ENCODE measurements at regions not wholly inside any gene's neighbourhood (a gene's known extent, or its start where the extent isn't known, plus 50 kb on each side); places are given as distances from the start of the nearest gene placed in this dataset.
"Not testable (repeated sequence)": the region's sequence is repeated elsewhere in the genome, so short reads cannot be mapped to it uniquely, and the experiment has no call there.

GRCh38 chr14:50020799-50021198, 95.6 kb downstream of the VCPKMT start:
- DNase-seq: no peak

- DNase-seq: no peak
These were observed 94.9 kb downstream of the VCPKMT start for GRCh38 chr14:50021261-50022031.

GRCh38 chr14:50022661-50023060, 93.7 kb downstream of the VCPKMT start:
- no peak for DNase-seq

DNA sequence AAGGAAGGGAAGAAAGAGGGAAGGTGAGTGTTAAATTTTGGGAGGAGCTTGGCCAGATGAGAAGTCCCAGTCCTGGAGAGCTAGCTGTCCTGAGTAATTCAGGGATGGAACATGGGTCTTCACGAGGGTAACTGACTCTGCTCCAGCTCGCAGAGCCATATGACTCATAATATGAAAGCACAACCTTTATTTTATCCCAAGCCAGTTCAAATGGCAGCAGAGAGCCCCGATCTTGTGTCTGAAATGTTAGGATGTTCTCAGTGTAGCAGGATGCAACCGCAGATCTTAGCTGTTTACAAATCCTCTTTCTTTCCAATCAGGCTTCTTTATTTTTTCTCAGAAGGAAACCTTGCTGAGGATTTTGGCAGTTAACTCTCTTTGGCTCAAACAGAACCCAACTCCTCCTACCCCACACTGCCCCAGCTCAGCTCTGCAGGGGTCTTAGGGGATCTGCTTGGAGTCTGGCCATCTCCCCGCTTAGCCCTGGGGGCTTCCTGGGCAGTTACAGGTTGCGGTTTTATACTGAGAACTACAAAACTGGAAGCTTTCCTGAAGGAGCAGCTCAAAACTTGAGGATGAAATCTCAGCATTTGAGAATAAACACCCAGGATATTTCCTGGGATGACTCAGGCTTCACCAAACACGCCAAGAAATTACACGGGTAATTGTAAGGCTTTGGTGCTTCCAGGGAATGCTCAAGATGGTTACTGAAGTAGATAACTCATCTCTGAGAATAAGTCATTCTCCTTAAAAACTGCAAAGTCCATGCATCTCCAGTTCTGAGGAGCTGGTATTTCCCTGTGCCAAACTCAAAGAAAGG, 92.5 kb downstream of the VCPKMT start:
- no peak for DNase-seq

GRCh38 chr14:50025073-50025472, 91.3 kb downstream of the VCPKMT start:
- no peak for DNase-seq

- DNase-seq: peak; percentile 53
These were observed 90.6 kb downstream of the VCPKMT start for GRCh38 chr14:50025776-50026175.

- no peak for DNase-seq
These were observed 90.0 kb downstream of the VCPKMT start for GRCh38 chr14:50026396-50026795.

- no peak for DNase-seq
These were observed 88.6 kb downstream of the VCPKMT start for GRCh38 chr14:50027816-50028215.

DNA sequence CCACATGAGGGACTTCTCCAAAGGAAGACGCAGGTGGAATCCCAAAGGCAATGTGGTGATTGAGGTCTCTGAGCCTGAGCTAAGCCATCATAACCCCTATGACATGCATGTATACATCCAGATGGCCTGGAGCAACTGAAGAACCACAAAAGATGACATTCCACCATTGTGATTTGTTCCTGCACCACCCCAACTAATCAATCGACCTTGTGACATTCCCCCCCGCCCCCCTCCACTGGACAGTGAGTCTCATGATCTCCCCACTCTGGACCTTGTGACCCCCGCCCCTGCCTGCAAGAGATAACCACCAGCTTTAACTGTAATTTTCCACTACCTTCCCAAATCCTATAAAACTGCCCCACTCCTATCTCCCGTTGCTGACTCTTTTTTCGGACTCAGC, 87.9 kb downstream of the VCPKMT start:
- no peak for DNase-seq

DNA sequence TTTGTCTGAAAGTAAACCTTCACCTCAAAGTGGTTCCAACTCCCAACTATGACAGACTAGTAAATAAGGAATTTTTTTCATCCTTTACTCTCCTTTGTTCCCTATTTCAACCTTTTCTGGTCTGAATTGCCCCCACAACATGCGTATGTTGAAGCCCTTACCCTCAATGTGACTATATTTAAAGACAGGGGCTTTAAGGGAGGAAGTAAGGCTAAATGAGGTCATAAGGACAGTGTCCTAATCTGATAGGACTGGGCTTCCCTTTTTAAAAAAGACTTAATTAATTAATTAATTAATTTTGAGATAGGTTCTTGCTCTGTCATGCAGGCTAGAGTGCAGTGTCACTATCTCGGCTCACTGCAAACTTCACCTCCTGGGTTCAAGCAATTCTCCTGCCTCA, 86.3 kb downstream of the VCPKMT start:
- no peak for DNase-seq

DNA sequence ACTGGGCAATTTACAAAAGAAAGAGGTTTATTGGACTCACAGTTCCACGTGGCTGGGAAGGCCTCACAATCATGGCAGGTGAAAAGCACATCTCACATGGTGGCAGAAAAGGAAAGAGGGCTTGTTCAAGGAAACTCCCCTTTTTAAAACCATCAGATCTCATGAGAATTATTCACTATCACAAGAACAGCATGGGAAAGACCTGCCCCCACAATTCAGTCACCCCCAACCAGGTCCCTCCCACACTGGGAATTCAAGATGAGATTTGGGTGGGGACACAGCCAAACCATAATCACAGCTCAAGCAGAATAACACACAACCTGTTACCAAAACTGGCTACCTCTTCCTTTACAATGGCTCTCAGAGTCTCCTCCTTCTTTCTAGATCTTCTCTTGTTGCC, 85.5 kb downstream of the VCPKMT start:
- DNase-seq: not testable (repeated sequence)

DNA sequence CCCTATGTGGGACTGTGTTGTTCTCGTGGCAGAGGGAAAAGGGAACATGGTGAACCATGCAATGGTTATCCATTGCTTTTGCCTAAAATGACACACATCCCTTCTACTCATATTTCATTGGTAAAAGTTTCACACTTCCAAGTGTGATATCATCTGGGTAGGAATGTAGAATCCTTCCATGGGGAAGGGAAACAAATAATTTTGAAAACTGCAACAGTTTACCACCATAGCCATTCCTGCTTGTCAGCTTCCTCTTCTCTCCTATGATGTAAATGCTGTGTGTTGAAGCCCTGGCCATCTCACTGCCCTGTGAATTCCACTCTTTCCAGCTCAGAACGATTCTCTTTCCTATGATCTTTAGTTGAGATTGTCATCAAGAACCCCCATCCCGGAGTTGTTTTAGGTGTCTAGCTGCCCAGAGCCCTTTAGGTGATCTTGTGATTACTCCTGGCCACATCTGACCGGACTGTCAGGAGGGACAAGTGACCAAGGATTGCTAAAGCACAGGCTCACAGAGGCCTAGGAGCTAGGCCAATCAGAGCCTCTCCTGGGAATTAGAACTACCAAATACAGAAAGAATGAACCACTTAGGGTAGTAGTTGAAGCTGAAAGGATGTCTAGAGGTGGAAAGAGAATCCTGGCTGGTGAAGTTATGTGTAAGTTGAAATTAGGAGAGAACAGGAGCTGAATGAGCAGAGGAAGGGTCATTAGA, 84.6 kb downstream of the VCPKMT start:
- DNase-seq: no peak

DNA sequence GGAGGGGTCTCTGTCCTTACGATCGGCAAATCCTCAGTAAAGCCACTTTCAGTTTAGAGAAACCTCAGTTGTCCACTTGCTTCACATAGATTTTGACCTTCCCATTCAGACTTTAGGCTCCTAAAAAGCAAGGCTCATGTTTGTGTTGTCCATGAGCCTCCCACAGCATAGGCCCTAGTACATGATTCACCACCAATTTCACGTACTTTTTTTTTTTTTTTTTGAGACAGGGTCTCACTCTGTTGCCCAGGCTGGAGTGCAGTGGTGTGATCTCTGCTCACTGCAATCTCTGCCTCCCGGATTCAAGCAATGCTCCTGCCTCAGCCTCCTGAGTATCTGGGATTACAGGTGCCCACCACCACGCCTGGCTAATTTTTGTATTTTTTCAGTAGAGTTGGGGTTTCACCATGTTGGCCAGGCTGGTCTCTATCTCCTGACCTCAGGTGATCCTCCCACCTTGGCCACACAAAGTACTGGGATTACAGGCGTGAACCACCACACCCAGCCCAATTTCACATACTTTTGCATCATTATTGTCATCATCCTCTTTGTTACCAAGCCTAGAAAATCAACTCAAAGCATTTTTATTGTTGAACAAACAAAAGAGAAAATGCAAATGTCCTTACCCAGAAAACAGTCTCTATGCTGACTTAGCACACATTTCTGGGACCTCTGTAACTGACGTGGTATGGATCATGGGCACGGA, 83.8 kb downstream of the VCPKMT start:
- DNase-seq: not testable (repeated sequence)

DNA sequence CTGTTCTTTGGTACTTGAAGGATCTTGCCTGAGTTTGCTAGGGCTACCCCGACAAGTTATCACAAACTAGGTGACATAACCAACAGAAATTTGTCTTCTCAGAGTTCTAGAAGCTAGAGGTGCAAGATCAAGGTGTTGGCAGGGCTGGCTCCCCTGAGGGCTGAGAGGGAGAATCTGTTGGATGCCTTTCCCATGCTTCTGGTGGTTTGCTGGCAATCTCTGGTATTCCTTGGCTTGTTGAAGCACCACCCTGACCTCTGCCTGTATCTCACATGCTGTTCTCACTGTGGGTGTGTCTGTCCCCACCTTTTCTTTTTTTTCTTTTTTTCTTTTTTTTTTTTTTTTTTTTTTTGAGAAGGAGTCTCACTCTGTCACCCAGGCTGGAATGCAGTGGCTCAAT, 81.2 kb downstream of the VCPKMT start:
- DNase-seq: no peak

- DNase-seq: no peak
These were observed 80.2 kb downstream of the VCPKMT start for GRCh38 chr14:50036211-50036610.

- DNase-seq: no peak
These were observed 79.7 kb downstream of the VCPKMT start for GRCh38 chr14:50036637-50037036.

DNA sequence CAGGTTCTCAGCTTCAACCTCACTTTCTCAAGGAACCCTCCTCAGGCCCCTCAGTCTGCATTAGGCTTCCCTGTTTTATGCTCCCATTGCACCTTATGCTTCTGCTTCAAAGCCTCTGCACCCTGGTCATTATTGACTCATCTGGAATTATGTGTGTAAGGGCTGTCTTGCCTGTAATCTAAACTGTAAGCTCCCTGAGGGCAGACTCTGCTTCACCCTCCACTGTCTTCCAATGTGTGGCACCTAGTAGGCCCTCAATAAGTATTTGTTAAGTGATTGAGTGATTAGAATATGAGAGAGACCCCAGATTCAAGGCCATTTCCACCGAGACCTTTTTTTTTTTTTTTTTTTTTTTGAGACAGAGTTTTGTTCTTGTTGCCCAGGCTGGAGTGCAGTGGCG, 79.1 kb downstream of the VCPKMT start:
- no peak for DNase-seq

GRCh38 chr14:50037852-50038251, 78.5 kb downstream of the VCPKMT start:
- no peak for DNase-seq

GRCh38 chr14:50038398-50039119, 77.8 kb downstream of the VCPKMT start:
- DNase-seq: no peak

DNA sequence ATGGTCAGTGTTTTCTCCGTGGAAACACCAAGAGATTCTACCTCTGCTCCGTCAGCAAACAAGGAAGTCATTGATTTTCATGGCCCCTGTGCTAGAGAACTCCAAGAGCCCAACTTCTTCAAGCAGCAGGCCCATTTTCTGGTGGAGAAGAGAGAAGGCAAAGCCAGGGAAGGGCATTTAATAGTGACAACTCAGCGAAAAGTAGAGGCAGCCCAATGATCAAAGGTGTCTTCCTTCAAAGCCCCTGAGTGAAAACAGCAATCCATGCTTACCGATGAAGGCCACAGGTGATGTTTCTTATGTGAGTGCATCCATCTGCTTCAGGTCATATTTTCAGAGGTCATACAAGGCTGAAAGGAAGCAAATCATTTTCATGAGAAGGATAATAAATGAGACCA, 77.3 kb downstream of the VCPKMT start:
- DNase-seq: no peak

- no peak for DNase-seq
These were observed 76.5 kb downstream of the VCPKMT start for GRCh38 chr14:50039734-50040400.

DNA sequence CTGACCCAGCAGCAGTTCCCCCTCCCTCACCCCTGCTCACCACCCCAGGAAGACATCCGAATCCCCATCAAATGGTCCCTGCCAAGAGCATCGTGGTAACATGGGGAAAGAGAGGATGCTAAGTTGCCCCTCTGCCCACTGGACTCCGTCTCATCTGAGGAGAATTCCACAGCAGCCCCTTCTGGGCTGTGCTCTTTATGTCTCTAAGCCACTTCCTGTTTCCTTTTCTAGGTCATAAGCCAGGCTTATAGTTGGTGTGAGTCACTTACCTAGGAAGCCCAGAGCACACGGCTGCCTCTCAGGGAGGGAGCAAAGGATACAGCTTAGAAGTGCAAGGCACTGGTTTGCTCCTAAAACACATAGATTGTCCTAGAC, 76.0 kb downstream of the VCPKMT start:
- DNase-seq: no peak
